GM18868 (cell line): ENCODE measurements at regions not wholly inside any gene's neighbourhood (a gene's known extent, or its start where the extent isn't known, plus 50 kb on each side); places are given as distances from the start of the nearest gene placed in this dataset.

Experiments
- ATAC-seq: cut with Tn5 transposase; IDR thresholded peaks from one replicate; pipeline ENCODE4 v1.9.1; 2021; ENCODE audit warnings: mild to moderate bottlenecking, moderate library complexity; ENCODE audit not compliant: unreplicated experiment

DNA sequence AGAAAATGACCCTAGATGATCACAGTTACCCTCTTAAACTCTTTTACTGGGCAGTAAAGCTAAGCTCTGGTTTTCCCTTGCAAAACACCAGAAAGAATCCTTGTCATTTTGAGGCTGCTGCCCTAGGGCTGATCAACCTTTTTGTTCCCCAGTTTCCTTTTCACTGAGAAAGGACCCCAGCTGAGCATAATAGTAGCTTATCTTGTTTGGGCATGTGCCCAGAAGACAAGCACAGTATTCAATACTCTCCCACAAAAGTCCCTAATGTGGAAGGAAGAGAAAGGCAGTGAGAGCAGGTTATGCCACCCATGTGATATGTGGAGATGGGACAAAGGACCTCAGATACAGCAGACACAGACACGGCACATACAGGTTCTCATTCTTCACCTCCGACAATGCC is 332.6 kb upstream of the TMPO start:
- no peak for ATAC-seq

DNA sequence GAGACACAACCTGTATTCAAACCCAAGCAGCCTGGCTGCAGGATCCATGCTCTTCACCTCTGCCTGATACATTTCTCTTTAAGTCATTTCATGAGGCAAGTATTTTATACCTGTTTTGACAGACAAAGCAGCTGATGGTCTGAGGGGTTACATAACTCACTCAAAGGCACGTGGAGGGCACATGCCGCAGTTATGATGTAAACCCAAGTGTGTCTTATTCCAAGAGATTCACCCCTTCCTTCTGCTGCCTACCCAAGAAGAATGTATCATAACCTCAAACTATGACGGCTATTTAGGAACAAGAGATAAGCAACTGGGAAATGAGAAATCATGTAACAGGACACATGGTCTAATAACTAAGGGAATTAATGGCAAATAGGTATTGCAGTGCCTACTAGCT is 329.8 kb upstream of the TMPO start:
- no peak for ATAC-seq

DNA sequence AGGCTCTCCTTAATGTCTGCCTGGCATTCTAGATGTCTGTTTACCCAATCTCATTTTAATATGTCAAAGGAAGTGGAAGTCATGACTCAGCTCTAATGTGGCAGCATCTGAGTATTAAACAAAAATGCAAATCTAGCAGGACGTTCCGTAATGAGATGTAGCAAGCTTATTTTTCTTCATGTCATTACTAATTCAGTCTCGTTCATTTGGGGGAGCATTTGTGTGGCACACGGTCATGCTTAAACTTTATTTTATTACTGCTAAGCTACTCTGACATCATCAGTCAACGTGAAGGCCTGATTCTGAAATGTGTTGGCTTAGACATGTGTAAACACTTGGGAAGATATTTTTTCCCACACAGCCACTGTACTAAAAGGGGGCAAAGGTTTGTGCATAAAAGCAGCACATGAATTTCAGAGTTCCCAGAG is 326.7 kb upstream of the TMPO start:
- ATAC-seq, result no peak

DNA sequence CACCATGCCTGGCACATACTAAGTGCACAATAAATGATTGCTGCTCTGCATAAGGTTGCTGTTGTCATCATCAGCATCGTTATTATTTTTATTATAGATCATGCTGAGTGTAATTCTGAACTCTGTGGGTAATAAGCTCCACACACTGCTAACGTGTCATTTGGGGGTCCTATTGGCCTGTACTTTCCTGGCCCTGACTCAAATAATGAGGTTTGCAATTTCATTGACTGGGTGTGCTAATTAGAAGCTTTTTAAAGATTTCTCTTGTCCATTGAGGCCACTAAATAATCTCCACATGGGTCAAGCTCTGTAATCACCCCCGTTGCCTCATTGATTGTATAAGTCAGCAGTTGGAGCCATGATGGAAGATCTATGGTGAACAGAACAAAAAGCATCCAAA is 320.8 kb upstream of the TMPO start:
- ATAC-seq, result no peak

DNA sequence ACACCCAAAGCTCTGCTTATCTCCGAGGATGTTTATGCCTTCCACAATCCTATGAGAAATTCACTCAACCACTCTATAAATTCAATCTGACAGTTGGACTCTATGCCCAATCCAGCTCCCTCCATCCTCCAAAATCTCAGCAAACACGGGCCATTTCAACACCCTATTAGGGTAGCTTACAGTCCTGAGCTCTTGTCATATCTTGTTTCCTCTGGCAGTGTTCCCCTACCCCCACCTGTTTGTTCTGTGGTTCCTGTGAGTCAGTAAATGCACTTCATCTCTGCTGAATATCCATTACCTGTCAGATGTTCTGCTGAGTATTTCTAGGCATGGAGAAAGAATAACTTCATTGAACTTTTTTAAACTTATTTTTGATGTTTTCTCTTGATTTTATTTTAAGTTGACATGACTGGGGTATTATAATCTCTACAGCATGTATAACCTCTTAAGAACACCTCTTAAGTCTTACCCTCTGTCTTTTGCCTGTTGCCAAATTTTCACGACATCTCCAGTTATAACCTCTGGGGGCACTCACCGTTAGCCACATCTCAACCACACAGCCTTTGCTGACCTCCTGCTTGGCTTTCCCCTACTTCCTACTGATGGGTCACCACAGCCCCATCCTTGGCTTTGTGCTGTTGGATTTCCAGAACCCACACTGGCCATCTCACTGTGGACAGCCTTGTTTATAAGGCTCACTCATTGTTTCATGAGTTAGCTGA is 317.0 kb upstream of the TMPO start:
- ATAC-seq, result no peak

DNA sequence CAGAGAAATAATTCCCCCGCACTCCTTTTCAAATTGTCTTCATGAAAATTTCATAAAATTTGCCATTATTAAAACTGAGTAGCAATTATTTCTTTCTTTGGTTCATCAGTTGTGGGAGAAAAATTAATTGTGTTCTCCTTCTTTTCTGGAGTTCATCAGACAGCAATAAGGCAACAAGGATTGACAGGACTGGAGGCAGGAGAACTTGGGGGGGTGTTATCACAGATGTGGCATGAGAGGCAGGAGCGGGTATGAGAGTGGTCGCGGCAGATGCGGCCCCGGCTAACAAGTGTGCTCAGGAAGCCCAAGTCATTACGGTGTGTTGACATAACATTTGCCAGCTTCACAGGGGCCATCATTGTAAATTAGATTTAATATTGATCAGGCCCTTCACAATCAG is 306.6 kb upstream of the TMPO start:
- no peak for ATAC-seq

DNA sequence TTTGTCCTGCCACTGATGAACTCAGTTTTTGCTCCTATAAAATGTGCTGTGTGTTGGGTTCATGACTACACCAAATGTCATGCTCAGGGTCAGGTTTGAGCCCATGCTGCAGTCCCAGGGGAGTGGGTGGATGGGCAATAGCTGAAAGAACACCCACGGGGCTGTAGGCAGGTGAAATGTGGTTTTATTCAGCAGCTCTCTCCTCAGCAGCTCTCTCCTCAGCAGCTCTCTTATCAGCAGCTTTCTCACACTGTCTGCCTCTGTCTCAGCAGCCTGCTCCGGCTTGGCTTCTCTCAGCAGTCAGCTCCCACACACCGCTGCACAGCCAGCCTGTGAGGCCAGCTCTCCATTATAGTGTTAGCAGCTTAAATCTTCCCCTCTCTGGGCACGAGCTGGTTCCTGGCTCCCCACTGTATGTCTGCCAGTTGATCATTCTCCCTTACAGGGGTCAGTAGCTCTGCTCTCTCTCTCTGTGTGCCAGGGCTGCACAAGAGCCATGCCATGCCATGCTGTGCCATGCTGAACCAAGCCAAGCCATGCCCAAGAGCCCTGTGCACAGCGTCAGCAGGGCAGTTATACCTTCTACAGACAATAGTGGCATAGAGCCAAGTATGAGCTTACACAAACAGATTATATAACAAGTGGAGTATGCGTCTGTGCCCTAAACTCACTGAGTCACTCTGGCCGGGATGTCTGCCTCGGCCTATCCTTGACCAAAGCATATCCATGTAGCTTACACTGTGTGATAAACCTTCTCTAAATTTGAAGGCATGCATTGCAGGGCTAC is 303.3 kb upstream of the TMPO start:
- peak; percentile 63 for ATAC-seq

DNA sequence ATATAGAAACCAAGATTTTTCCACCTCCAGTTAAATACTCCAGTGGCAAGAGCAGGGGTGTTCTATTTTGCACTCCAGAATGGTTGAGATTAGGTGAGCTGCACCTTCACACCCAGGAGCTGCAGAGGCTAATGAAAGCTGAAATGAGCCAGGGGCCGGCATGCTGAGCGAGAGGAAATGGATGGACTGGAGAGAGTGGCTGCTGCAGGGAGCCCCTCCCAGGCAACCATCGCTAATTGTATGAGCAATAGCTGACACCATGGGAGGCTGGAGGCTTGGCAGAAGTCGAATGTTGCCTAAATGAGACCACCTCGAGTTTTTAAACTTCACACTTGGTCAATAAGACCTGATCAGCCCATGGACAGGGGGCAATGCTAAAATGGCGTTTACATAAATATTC is 301.8 kb upstream of the TMPO start:
- ATAC-seq, result no peak

DNA sequence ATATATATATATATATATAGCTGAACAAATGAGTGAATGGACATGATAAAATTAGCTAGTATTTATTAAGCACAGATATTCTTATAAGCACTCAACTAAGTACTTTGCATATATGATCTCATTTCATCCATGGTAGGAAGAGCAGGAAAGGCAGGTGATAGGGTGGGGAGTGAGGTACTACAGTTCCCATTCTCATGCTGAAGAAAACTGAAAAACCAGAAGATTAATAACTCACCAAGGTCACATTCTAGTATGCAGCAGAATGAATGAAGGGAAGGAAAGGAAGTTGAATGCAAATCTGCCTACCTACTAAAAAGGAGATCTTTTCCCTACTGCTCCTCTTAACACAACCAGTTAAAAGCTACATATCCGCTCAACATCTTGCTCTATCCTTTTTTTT is 298.1 kb upstream of the TMPO start:
- ATAC-seq, result no peak

DNA sequence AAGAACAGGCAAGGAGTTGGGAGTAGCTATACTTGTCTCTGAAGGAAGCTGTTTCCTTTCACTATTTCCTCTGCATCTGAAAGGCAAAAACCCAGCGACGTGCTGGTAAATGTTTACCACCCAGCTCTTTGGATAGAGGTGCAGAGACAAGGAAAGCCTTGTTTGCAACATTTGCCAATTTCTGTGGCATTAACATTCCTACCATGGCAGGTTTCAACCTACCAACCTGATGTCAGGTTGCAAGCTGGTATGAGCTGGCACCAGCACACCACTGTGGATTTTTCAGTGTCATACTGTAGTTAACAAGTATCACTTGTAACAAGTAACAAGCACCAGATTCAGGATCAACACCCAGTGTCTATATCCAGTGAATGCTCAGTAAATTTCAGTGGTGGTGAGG is 294.8 kb upstream of the TMPO start:
- no peak for ATAC-seq

DNA sequence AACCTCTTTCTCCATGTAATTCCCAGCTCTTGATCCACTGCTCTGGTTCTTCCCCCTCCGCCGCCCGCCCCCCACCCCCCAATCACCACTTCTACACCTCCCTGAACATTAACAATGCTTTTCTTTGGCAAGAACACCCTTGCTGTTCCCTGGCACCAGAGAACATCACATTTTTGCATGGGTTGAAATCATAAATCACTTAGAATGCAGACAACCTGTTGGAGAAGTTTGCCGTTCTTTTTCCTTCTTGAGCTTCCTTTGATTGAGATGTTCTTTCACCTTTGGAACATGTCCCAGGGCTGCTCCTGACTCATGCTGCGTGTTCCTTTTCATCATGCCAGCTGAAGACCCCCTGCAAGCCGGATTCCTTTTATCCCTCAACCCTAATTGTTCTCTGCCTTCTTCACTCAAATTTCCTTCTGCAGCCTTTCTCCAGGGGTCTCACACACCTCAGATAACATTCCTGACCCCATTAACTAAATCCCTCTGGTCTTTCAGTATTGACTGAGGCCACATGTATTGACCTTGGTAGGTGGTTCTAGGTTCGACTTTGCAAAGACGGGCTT is 294.1 kb upstream of the TMPO start:
- ATAC-seq, result no peak

DNA sequence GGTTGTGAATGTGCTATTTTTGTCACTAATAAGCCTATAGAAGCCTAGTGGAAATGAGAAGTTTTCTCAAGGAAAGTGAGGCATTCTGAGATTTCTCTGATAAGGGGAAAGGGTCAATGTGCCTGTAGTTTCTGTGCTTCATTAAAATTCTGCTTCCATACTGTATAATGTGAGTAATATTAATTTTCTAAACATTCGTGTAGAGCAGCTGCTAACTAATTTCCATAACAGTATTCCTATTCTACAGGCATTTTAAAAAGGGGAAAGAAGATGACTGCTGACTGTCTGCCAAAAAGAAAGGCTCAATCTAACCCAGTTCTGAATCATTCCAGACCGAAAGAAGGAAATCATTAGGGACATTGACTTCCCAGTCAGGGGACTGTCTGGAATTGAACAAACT is 293.3 kb upstream of the TMPO start:
- no peak for ATAC-seq

DNA sequence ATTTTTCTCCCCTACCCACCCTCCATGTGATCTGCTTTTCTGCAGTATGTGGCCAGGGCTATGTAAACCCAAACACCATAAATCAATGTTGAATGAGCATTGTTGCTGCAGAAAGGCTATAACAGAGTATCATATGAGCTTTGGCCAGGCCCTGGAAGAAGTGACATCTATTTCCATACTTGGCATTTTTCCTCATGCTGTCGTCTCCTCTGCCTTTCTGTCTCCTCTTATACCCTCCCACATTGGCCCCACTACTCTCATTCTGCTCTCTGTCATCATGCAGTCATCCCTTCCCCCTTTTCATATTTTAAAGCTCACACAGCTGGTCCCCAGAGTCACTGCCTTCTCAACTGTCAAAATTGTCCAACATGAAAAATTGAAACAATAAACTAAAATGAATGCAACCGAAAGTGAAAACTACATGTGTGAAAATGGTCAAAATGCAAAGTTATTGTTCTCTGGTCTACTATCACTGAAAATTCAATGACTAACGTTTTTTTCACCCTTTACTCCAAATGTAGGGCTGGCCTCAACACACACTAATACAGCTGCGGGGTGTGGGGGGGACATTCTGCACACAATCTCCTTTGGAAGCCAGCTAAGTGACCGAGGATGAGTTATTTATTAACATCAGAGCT is 290.7 kb upstream of the TMPO start:
- peak; percentile 59 for ATAC-seq

DNA sequence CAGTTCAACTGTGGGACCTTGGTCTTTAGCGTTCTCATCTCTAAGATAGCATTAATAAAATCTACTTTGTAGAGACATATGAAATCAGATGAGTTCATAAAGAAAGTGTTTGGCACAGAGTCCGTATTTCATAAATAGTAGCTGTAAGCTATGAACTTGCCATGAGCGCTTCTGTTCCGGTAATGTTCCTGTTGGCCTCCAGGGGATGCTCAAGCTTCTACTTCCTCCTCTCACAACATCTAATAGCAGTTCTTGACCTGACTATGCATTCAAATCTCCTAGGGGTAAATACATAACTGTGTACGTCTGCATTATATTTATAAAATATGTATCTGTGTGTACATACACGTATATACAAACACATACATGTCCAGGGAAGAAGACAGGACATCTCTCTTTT is 288.2 kb upstream of the TMPO start:
- no peak for ATAC-seq

DNA sequence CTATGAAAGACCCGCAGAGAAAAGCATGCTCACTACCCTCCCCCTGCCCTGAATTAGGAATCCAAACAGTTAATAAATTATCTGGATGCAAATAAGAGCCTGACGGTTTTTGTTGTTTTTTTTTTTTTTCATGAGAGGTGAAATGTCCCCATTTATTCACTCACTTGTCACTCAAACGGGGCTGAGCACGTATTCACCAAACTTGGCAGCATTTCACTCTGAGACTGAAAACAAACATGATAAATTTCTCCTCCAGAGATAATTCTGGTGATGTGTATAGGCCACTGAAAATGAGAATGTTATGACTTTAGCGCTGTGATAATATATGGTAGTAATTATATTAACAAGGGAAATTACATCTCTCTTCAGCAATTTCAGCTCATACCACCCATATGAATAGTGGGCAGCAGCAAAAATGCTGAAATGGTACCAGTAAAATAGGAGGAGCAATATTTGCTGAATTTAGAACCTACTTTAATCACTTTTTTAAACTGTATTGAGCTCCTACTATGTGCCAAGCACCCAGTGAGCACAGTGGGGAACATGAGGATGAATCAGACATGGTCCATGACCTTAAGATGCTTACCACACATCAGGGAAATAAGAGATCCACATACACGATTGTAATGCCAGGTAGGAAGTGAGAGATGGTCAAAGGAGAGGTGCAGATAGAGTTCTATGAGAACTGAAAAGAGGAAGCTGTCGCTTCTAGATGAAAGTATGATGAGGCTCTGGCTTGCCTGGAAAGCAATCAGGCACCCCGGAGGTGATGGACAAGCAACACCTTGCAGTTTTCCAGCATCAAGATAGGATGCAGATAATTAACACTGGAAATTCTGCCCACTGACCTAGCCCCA is 286.5 kb upstream of the TMPO start:
- peak; percentile 76 for ATAC-seq

DNA sequence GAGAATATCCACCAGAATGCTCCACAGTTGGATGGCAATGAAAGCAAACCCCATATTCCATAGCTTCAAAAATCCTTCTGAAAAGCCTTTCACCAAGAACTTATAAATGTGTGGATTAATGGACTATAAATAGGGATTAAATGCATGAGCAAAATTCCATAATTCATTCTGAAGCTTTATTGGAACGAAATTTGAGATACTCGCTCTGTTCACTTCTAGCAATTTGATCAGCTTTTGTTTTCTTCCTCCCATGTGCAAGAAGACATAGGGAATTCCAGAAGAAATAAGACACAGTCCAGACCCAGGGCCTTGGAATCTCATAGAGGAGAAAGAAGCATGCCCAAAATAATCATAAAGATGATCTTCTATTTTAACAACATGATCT is 285.9 kb upstream of the TMPO start:
- no peak for ATAC-seq

DNA sequence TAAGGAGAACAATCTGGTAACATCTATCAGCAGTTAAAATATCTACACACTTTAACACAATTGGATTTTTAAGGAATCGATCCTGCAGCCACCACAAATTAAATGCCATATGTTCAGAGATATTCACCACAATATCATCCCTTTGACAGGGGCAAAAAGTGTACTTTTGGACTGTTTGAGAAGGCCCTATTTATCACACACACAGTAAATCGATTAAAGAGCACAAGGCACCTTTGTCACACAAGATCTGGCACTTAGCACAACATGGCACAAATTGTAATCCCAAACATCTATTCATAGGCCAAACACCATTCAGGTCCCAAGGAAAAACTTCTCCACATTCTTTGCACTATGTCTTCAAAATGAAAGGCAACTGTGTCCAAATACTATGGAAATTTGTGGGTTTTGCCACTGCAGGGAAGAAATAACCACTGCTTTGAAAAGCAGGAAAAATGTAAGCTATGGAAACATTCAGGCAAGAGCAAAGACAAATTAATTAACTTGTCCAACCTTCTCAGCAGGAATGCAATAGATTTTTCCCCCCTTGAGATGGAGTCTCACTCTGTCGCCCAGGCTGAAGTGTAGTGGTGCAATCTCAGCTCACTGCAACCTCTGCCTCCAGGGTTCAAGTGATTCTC is 282.5 kb upstream of the TMPO start:
- no peak for ATAC-seq

DNA sequence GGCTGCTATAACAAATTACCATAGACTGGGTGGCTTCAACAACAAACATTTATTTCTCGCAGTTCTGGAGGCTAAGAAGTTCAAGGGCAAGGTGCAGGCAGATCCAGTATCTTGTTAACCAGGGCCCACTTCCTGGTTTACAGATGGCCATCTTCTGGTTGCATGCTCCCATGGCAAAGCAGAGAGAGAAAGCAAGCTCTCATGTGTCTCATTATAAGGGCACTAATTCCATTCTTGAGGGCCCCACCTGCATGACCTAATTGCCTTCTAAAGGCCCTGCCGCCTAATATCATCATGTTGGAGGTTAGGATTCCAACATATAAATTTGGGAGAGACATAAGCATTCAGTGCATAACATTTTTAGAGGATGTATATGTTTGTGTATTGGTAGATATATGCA is 280.1 kb upstream of the TMPO start:
- no peak for ATAC-seq

DNA sequence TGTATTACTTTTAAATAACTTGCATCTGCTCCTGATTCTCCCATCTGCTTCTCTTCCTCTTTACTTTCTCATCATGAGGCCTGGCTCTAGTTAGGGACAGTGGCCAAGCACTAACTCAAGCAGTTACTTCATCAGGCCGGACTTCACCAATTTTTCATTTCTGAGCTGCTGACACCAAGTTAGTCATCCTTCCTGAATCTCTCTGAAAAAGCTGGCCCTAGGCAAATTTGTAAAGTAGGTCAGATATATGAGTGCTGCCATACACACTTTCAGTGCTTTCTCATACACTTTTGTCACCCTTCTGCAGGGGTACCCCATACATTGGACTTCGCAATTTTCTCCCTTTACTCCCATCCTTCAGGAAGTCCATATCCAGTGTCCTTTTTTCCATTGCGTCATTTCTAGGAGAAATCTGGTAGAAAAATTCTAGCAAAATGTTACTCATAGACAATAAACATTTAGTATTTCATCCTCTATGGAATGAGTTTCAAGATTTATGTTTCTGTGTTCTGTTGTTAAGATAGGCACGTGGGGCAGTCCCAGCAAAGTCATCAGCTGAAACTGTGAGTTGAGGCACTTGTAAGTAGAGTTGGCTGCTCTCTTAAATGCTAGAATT is 276.8 kb upstream of the TMPO start:
- no peak for ATAC-seq

DNA sequence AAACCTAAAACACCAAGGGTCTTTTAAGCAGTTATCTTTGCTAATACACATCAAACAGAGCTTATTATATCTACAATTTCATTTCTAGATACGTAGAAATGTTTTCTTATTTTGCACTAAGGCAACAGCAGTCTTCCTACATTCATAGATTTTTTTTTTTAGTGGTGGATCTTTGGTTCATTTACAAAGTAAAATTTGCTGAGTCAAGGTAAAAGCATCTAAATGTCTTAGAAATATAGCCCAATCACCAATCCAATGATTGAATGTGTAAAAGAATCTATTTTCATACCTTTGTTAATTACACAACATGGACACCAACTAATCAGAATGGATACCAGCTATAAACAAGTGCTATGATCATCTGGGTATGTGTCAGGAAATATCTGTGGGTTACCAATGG is 272.2 kb upstream of the TMPO start:
- ATAC-seq, result no peak
